NOMO-1 (cell line): ENCODE measurements at regions not wholly inside any gene's neighbourhood (a gene's known extent, or its start where the extent isn't known, plus 50 kb on each side); places are given as distances from the start of the nearest gene placed in this dataset.
"Not testable (repeated sequence)": the region's sequence is repeated elsewhere in the genome, so short reads cannot be mapped to it uniquely, and the experiment has no call there.

Experiments
- DNase-seq, 2 experiments: peaks; one replicate each; lab custom pipeline; 2025; ENCODE audit not compliant: unreplicated experiment in 2 of 2; lab: John Stamatoyannopoulos, UW

- not testable (repeated sequence) for DNase-seq
These were observed 203.2 kb downstream of the NPIPB11 start for GRCh38 chr16:29203046-29203932.

GRCh38 chr16:29202642-29203041, 203.9 kb downstream of the NPIPB11 start:
- not testable (repeated sequence) for DNase-seq

GRCh38 chr16:29202025-29202632, 204.4 kb downstream of the NPIPB11 start:
- DNase-seq = not testable (repeated sequence)

GRCh38 chr16:29201296-29202024, 205.1 kb downstream of the NPIPB11 start:
- DNase-seq = not testable (repeated sequence)

GRCh38 chr16:29200681-29201080, 205.8 kb downstream of the NPIPB11 start:
- DNase-seq = not testable (repeated sequence)

GRCh38 chr16:29200135-29200601, 206.3 kb downstream of the NPIPB11 start:
- not testable (repeated sequence) for DNase-seq

- not testable (repeated sequence) for DNase-seq
These were observed 206.9 kb downstream of the NPIPB11 start for GRCh38 chr16:29199626-29200025.

GRCh38 chr16:29198731-29199521, 207.6 kb downstream of the NPIPB11 start:
- no peak for DNase-seq

GRCh38 chr16:29198231-29198630, 208.3 kb downstream of the NPIPB11 start:
- no peak for DNase-seq

- DNase-seq = not testable (repeated sequence)
These were observed 208.9 kb downstream of the NPIPB11 start for GRCh38 chr16:29197494-29198100.

- DNase-seq = not testable (repeated sequence)
These were observed 209.8 kb downstream of the NPIPB11 start for GRCh38 chr16:29196746-29197145.

- DNase-seq = not testable (repeated sequence)
These were observed 210.4 kb downstream of the LAT start for GRCh38 chr16:29195116-29195872.

GRCh38 chr16:29194185-29194844, 209.5 kb downstream of the LAT start:
- DNase-seq = not testable (repeated sequence)

- not testable (repeated sequence) for DNase-seq
These were observed 208.8 kb downstream of the LAT start for GRCh38 chr16:29193634-29194033.

- not testable (repeated sequence) for DNase-seq
These were observed 208.4 kb downstream of the LAT start for GRCh38 chr16:29193248-29193574.

GRCh38 chr16:29192329-29193247, 207.7 kb downstream of the LAT start:
- no peak for DNase-seq

GRCh38 chr16:29191636-29192180, 206.9 kb downstream of the LAT start:
- DNase-seq = not testable (repeated sequence)
